WTC11 (cell line): ENCODE measurements at regions not wholly inside any gene's neighbourhood (a gene's known extent, or its start where the extent isn't known, plus 50 kb on each side); places are given as distances from the start of the nearest gene placed in this dataset.

Experiments
- ATAC-seq: fragments of 200-7000 bp; cut with Tn5 transposase; 2 replicates; pipeline ENCODE4 v1.10.0; 2021; ENCODE audit warnings: mild to moderate bottlenecking, moderate library complexity
- CTCF ChIA-PET: fragments of 300-600 bp; sonication (Branson Sonifier 250); formaldehyde crosslinking; loops from one replicate; lab custom pipeline; 2021; ENCODE audit warnings: antibody characterized with exemption; lab: Charles Lee
- POLR2A ChIA-PET: fragments of 350-600 bp; sonication (Branson Sonifier 250); formaldehyde crosslinking; loops from one replicate; lab custom pipeline; 2021; ENCODE audit warnings: antibody characterized with exemption; lab: Charles Lee
- DNase-seq: peaks from one replicate; pipeline ENCODE4 v3.0.0; 2021; ENCODE audit warnings: low spot score
- H3K27ac Mint-ChIP-seq: 2 replicates; pipeline ENCODE4 v1.8.0; 2021; ENCODE audit warnings: mixed read lengths
- H3K27me3 Mint-ChIP-seq: 2 replicates; pipeline ENCODE4 v1.8.0; 2021; ENCODE audit warnings: low read depth, mild to moderate bottlenecking, moderate library complexity, mixed read lengths
- H3K36me3 Mint-ChIP-seq: 2 replicates; pipeline ENCODE4 v1.8.0; 2021; ENCODE audit warnings: mixed read lengths
- H3K4me1 Mint-ChIP-seq: 2 replicates; pipeline ENCODE4 v1.8.0; 2022; ENCODE audit warnings: mixed read lengths
- H3K4me3 Mint-ChIP-seq: 2 replicates; pipeline ENCODE4 v1.8.0; 2021; ENCODE audit warnings: mild to moderate bottlenecking, moderate library complexity, mixed read lengths
- H3K9me3 Mint-ChIP-seq: 2 replicates; pipeline ENCODE4 v1.8.0; 2021; ENCODE audit warnings: mixed read lengths
- FOXK1 ChIP-seq: sonication (generic); formaldehyde crosslinking; IDR thresholded peaks from 2 replicates; pipeline ENCODE4 v1.8.0; 2022; ENCODE audit warnings: mild to moderate bottlenecking, moderate library complexity, missing genetic modification reagents
- GTF2I ChIP-seq: fragments of 250-450 bp; sonication (Bioruptor Pico); conservative IDR thresholded peaks from 2 replicates; pipeline ENCODE4 v1.4.0; 2021; ENCODE audit warnings: mild to moderate bottlenecking
- NFE2L1 ChIP-seq: sonication (generic); formaldehyde crosslinking; IDR thresholded peaks from 2 replicates; pipeline ENCODE4 v1.8.1; 2023; ENCODE audit warnings: missing genetic modification reagents
- NR1H2 ChIP-seq: sonication (generic); formaldehyde crosslinking; IDR thresholded peaks from 2 replicates; pipeline ENCODE4 v1.9.0; 2021; ENCODE audit warnings: mild to moderate bottlenecking, moderate library complexity, missing genetic modification reagents
- SOX15 ChIP-seq: fragments of 250-450 bp; sonication (Bioruptor Pico); IDR thresholded peaks from 2 replicates; pipeline ENCODE4 v1.9.0; 2021; ENCODE audit warnings: mild to moderate bottlenecking
- ZNF263 ChIP-seq: sonication (generic); formaldehyde crosslinking; IDR thresholded peaks from 2 replicates; pipeline ENCODE4 v1.8.1; 2022; ENCODE audit warnings: low read depth, mild to moderate bottlenecking, moderate library complexity, missing genetic modification reagents
- ZNF317 ChIP-seq: sonication (generic); formaldehyde crosslinking; IDR thresholded peaks from 2 replicates; pipeline ENCODE4 v1.8.1; 2023; ENCODE audit warnings: low read depth, mild to moderate bottlenecking, moderate library complexity, missing genetic modification reagents, borderline replicate concordance
- ZNF416 ChIP-seq: fragments of 250-450 bp; sonication (Bioruptor Pico); IDR thresholded peaks from 2 replicates; pipeline ENCODE4 v1.9.0; 2021; ENCODE audit warnings: mild to moderate bottlenecking, inconsistent platforms
- TF ChIP-seq, protein P1 (sequence below): sonication (generic); formaldehyde crosslinking; IDR thresholded peaks from 2 replicates; pipeline ENCODE4 v1.8.1; 2022; ENCODE audit warnings: mild to moderate bottlenecking, moderate library complexity, missing genetic modification reagents
- TF ChIP-seq, protein P2 (sequence below): sonication (generic); formaldehyde crosslinking; conservative IDR thresholded peaks from 2 replicates; pipeline ENCODE4 v1.8.1; 2023; ENCODE audit warnings: mild to moderate bottlenecking, low read depth, missing genetic modification reagents, moderate library complexity
- TF ChIP-seq, protein P3 (sequence below): sonication (generic); formaldehyde crosslinking; IDR thresholded peaks from 2 replicates; pipeline ENCODE4 v1.8.1; 2023; ENCODE audit warnings: mild to moderate bottlenecking, moderate library complexity, missing genetic modification reagents
- TF ChIP-seq, protein P4 (sequence below): fragments of 250-450 bp; sonication (Bioruptor Pico); IDR thresholded peaks from 2 replicates; pipeline ENCODE4 v1.9.0; 2021; ENCODE audit warnings: mild to moderate bottlenecking, borderline replicate concordance
- TF ChIP-seq, protein P5 (sequence below): fragments of 250-450 bp; sonication (Bioruptor Pico); IDR thresholded peaks from 2 replicates; pipeline ENCODE4 v1.8.0; 2021; ENCODE audit warnings: mild to moderate bottlenecking

DNA sequence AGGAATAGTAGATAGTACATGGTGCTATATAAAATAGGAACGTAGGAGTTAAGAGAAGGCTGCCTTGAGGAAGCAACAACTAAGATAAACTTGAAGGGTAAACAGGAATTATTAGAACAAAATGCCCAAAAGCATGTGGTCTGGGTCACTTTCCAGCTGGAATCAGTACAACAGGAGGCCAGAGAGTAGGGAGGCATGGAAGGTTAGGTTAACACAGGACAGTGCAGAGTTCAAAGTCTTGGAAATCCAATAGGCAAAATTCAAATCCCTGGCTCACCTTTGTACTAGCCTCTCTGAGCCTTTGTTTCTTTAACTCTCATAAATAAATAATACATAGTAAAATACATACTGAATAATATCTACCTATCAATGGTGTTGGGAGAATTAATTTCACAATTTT lies 69.0 kb upstream of the NEK7 start (continued):
- TF ChIP-seq, protein P1, sequence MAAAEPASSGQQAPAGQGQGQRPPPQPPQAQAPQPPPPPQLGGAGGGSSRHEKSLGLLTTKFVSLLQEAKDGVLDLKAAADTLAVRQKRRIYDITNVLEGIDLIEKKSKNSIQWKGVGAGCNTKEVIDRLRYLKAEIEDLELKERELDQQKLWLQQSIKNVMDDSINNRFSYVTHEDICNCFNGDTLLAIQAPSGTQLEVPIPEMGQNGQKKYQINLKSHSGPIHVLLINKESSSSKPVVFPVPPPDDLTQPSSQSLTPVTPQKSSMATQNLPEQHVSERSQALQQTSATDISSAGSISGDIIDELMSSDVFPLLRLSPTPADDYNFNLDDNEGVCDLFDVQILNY (CRISPR knock-in tag), result no peak
- TF ChIP-seq NFE2L1 (CRISPR knock-in tag) (no peak), FOXK1 (CRISPR knock-in tag) (no peak), ZNF263 (no peak)
- TF ChIP-seq, all 79 proteins: peak for 0

DNA sequence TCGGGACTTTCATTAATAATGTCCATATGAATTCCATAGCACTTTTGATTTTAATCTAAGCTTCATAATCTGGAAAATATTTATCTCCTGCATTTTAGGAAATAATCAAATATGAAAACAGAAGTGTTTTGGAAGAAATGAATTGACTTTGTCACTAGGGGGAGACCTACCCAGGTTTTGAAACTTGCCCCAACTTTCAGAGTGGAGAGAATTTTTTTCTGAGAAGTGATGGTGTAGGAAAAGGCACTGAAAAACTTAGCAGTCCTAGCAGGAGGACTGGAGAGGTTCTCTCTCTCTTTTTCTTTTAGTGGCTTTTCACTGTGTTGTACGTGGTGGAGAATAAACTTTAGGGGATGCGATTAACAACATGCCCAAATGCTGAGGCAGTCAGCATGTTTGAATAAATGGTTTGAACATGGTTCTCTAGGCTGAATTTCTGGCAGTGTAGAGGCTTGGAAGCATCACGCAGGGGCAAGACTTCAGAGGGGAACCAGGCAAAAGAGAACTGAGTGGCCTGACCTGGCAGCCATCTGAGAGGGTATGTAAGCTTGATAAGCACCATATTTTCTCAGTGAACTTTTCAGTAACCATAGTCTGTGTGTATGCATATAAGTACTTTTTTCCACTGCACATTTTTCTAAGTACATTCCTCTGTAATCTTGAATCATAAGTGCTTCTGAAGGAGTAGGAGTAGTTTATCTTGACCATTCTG lies 68.3 kb upstream of the NEK7 start:
- Mint-ChIP-seq H3K4me1 (peaks cover 12% of the 10 kb centered on the region), H3K36me3 (no peaks in the 10 kb centered on the region), H3K9me3 (no peaks in the 10 kb centered on the region), H3K27me3 (no peaks in the 10 kb centered on the region), H3K4me3 (no peak overlapping the region), H3K27ac (no peak overlapping the region)
- CTCF ChIA-PET, result no interaction called here
- ATAC-seq (peak; percentile 79), DNase-seq (no peak)
- POLR2A ChIA-PET, result no interaction called here
- TF ChIP-seq, protein P2, sequence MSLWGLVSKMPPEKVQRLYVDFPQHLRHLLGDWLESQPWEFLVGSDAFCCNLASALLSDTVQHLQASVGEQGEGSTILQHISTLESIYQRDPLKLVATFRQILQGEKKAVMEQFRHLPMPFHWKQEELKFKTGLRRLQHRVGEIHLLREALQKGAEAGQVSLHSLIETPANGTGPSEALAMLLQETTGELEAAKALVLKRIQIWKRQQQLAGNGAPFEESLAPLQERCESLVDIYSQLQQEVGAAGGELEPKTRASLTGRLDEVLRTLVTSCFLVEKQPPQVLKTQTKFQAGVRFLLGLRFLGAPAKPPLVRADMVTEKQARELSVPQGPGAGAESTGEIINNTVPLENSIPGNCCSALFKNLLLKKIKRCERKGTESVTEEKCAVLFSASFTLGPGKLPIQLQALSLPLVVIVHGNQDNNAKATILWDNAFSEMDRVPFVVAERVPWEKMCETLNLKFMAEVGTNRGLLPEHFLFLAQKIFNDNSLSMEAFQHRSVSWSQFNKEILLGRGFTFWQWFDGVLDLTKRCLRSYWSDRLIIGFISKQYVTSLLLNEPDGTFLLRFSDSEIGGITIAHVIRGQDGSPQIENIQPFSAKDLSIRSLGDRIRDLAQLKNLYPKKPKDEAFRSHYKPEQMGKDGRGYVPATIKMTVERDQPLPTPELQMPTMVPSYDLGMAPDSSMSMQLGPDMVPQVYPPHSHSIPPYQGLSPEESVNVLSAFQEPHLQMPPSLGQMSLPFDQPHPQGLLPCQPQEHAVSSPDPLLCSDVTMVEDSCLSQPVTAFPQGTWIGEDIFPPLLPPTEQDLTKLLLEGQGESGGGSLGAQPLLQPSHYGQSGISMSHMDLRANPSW, result no peak
- TF ChIP-seq, protein P3, sequence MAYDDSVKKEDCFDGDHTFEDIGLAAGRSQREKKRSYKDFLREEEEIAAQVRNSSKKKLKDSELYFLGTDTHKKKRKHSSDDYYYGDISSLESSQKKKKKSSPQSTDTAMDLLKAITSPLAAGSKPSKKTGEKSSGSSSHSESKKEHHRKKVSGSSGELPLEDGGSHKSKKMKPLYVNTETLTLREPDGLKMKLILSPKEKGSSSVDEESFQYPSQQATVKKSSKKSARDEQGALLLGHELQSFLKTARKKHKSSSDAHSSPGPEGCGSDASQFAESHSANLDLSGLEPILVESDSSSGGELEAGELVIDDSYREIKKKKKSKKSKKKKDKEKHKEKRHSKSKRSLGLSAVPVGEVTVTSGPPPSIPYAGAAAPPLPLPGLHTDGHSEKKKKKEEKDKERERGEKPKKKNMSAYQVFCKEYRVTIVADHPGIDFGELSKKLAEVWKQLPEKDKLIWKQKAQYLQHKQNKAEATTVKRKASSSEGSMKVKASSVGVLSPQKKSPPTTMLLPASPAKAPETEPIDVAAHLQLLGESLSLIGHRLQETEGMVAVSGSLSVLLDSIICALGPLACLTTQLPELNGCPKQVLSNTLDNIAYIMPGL, result no peak
- TF ChIP-seq NR1H2, result no peak
- TF ChIP-seq SOX15 (CRISPR knock-in tag), result no peak
- TF ChIP-seq, protein P4, sequence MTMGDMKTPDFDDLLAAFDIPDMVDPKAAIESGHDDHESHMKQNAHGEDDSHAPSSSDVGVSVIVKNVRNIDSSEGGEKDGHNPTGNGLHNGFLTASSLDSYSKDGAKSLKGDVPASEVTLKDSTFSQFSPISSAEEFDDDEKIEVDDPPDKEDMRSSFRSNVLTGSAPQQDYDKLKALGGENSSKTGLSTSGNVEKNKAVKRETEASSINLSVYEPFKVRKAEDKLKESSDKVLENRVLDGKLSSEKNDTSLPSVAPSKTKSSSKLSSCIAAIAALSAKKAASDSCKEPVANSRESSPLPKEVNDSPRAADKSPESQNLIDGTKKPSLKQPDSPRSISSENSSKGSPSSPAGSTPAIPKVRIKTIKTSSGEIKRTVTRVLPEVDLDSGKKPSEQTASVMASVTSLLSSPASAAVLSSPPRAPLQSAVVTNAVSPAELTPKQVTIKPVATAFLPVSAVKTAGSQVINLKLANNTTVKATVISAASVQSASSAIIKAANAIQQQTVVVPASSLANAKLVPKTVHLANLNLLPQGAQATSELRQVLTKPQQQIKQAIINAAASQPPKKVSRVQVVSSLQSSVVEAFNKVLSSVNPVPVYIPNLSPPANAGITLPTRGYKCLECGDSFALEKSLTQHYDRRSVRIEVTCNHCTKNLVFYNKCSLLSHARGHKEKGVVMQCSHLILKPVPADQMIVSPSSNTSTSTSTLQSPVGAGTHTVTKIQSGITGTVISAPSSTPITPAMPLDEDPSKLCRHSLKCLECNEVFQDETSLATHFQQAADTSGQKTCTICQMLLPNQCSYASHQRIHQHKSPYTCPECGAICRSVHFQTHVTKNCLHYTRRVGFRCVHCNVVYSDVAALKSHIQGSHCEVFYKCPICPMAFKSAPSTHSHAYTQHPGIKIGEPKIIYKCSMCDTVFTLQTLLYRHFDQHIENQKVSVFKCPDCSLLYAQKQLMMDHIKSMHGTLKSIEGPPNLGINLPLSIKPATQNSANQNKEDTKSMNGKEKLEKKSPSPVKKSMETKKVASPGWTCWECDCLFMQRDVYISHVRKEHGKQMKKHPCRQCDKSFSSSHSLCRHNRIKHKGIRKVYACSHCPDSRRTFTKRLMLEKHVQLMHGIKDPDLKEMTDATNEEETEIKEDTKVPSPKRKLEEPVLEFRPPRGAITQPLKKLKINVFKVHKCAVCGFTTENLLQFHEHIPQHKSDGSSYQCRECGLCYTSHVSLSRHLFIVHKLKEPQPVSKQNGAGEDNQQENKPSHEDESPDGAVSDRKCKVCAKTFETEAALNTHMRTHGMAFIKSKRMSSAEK (CRISPR knock-in tag), result no peak
- no peak for TF ChIP-seq GTF2I (CRISPR knock-in tag)
- TF ChIP-seq ZNF317 (CRISPR knock-in tag), result no peak
- TF ChIP-seq, protein P5, sequence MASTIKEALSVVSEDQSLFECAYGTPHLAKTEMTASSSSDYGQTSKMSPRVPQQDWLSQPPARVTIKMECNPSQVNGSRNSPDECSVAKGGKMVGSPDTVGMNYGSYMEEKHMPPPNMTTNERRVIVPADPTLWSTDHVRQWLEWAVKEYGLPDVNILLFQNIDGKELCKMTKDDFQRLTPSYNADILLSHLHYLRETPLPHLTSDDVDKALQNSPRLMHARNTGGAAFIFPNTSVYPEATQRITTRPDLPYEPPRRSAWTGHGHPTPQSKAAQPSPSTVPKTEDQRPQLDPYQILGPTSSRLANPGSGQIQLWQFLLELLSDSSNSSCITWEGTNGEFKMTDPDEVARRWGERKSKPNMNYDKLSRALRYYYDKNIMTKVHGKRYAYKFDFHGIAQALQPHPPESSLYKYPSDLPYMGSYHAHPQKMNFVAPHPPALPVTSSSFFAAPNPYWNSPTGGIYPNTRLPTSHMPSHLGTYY (CRISPR knock-in tag), result no peak
- TF ChIP-seq ZNF416 (CRISPR knock-in tag), result no peak
